Hepatic stellate cell (primary cell): ENCODE measurements at regions not wholly inside any gene's neighbourhood (a gene's known extent, or its start where the extent isn't known, plus 50 kb on each side); places are given as distances from the start of the nearest gene placed in this dataset.
"Not testable (repeated sequence)": the region's sequence is repeated elsewhere in the genome, so short reads cannot be mapped to it uniquely, and the experiment has no call there.

Source experiments
- DNase-seq: peaks from one replicate; pipeline ENCODE4 v3.0.0; 2011; ENCODE audit warnings: low spot score

GRCh38 chr13:64684685-64685431 lies 2545.3 kb downstream of the PCDH9 start:
- DNase-seq: no peak

- DNase-seq: no peak
Measured at GRCh38 chr13:64684108-64684507, 2546.0 kb downstream of the PCDH9 start.

- no peak for DNase-seq
Measured at GRCh38 chr13:64680739-64681138, 2549.4 kb downstream of the PCDH9 start.

- DNase-seq: peak; percentile 1
Measured at GRCh38 chr13:64675255-64675892, 2554.8 kb downstream of the PCDH9 start.

DNA sequence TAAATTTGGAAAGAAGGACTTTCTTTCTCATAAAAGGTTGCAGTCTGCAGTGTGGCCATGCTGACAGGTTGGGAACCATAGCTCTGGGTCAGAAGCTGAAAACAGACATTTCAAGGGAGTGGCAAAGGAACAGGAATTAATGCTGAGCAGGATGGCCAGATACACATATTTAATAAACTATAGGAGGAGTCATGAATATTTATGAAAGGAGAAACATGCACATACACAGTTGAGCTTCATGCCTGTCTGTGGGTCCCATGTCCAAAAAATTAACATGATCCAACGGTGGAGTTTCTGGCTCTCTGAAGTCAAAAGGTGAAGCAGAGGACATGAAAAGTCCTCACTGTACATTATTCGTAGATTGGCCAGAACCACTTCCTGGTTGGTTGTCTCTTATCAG lies 2556.0 kb downstream of the PCDH9 start:
- DNase-seq: no peak

DNA sequence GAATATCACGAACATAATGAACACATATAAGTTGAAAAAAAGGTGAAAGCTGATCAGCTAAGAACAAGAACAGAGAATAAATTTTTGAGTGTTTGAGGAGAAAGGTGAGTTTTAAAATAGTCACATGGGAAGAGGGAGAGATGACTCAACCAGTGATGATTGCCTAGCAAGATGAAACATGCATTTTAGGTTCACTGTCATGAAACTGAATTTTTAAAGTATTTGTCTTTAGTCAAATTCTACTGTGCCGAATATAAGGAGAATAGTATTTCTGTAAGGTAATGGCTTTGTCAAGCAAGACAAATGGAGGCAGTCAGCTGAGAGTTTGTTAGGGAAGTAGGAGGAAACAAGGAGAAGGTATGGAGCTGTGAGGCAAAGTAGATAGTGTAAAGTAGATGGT lies 2557.4 kb downstream of the PCDH9 start:
- DNase-seq: no peak

DNA sequence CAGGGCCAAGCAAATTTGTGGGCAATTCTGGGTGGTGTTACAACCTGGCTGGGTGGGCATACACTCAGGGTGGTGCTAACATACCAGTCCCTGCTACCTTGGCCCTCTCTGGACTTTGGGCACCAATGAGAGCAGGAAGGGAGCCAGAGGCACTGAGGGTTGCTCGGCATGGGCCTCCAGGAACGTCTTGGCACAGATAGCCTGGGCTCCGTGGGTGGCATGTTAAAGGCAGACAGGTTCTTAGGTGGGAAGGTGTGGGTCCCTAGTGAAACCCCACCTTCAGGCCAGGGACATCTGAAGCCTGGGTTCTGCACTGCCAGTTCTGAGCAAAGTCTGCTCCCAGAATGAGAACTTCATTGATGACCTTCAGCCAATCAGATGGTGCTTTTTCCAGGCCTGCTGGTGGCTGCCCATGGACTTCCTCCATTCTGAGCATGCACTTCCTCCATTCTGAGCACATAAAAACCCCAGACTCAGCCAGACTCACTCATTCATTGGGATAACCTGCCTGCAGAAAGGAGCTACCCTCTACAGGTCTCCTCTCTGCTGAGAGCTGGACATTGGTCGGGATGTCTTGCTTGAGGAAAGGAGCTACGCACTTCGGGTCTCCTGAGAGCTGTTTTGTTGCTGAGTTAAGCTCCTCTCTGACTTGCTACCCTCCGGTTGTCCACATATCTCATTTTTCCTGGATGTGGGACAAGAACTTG lies 2567.1 kb downstream of the PCDH9 start:
- no peak for DNase-seq

DNA sequence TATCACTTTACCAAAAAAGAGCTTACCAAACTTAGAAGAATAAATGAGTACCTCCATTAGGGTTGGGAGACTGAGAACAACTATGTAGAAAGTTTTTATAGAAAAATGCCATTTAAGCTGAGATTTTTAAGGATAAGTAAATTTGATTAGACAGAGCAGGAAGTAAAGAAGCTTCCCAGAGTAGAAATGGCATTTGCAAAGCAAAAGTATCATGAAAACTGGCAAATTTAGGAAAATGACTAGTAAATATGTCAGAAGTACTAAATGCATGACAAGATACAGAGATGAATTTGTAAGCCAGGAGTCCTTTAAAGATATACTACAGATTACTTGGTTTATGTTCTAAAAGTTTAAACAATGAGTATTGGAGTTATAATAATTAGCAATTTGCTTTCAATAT lies 2581.8 kb downstream of the PCDH9 start:
- DNase-seq: no peak

DNA sequence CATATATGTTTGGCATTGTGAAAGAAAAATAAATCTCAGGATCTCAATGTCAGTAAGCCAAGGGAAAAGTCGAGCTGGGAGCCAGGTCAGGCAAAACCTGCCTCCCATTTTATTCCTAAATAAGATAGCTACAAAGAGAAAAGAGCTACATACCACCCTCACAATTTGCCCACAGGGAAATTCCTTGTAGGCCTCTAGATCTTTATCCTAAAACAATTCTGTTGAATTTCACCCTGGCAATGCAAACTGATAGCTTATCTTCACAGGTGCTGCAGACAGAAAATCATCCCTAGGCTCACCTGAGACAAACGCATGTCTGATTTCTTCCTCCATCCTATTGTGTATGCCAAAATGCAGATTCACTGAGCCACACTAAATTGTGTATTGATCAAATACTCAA lies 2587.1 kb downstream of the PCDH9 start:
- DNase-seq: no peak

DNA sequence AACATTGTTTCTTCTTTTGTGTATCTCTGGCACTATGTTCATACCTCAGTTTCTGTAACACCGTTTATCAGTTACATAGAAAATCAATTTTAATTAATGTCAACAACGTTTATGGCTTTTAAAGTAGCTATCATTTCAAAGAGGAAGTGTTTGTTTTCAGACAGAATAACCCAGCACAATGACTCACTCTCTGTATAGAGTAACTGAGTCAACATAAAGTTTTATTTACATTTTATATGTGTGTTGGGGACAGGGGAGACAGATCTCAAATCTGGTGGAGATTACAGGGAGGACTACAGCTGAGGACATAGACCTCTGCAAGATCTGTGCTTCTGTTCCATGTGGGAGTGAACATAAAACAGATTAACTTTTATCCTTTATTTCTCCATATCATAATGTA lies 2590.1 kb downstream of the PCDH9 start:
- no peak for DNase-seq

DNA sequence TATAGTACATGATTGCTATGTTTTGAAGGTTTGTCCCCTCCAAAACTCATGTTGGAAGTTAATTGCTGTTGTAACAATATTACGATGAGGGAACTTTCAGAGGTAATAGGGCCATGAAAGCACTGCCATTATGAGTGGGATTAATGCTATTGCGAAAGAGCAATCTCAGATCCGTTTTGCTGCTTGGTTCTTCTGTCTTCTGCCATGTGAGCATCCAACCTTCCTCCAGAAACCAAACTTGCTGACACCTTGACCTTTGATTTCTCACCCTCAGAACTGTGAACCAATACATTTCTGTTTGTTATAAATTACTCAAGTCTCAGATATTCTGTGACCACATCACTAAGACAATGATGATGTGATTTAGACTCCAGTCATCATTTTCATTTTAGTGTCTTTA lies 2590.9 kb downstream of the PCDH9 start:
- no peak for DNase-seq

- DNase-seq: no peak
Measured at GRCh38 chr13:64633948-64634347, 2596.2 kb downstream of the PCDH9 start.

GRCh38 chr13:64627654-64628053 lies 2602.5 kb downstream of the PCDH9 start:
- DNase-seq: no peak

DNA sequence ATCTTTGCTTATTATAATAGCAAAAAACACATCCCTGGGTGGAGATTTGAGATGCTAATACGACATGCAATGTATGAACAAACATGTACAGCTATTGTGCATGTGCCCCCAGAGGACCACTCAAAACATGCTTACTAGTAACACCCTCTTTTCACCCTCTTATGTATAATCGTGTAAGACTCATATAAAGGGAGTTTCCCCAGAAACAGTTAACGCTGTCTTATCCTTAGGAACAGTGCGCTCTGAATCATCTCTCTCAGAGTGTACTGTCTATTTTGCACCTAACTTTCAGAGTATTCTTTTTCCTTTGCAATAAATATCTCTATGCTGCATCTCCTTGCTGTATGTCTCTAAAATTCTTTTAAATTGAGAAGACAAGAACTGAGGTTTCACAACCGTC lies 2604.0 kb downstream of the PCDH9 start:
- DNase-seq: no peak

DNA sequence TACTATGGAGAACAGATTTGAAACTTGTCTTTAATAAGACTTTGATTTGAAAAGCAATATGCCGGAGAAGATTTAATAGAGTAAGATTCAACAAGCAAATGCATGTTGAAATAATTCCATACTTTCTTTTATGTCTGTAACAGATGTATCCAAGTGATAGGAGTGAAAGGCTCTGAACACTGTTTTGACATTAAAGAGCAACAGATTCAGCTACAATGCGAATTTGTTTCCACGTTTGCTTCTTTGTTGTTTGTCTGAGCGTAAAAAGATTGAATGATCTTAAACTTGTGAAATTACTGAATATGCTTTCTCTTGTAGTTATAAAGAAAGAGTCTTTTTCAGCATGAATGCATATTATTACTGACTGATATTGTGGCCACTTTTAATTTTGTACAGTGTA lies 2612.9 kb downstream of the PCDH9 start:
- no peak for DNase-seq

GRCh38 chr13:64591971-64592370 lies 2638.2 kb downstream of the PCDH9 start:
- DNase-seq: no peak

- no peak for DNase-seq
Measured at GRCh38 chr13:64579331-64579730, 2650.8 kb downstream of the PCDH9 start.

DNA sequence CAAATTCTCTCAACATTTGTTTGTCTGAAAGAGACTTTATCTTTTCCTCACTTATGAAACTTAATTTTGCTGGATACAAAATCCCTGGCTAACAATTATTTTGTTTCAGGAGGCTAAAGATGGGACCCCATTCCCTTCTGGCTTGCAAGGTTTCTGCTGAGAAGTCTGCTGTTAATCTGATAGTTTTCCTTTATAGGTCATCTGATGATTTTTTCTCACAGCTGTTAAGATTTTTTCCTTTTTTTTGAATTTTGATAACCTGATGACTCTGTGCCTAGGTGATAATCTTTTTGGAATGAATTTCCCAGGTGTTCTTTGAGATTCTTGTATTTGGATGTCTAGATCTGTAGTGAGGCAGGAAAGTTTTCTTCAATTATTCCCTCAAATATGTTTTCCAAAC lies 2661.4 kb downstream of the PCDH9 start:
- no peak for DNase-seq

DNA sequence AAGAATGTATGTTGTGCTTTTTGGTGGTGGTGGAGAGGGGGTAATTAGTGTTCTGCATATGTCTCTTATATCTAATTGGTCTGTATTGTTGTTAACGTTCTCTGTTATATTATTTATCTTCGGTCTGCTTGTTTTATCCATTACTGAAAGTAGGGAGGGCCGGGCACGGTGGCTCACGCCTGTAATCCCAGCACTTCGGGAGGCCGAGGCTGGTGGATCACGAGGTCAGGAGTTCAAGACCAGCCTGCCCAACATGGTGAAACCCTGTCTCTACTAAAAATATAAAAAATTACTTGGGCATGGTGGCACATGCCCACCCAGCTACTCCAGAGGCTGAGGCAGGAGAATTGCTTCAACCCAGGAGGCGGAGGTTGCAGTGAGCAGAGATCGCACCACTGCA lies 2672.1 kb downstream of the PCDH9 start:
- not testable (repeated sequence) for DNase-seq

DNA sequence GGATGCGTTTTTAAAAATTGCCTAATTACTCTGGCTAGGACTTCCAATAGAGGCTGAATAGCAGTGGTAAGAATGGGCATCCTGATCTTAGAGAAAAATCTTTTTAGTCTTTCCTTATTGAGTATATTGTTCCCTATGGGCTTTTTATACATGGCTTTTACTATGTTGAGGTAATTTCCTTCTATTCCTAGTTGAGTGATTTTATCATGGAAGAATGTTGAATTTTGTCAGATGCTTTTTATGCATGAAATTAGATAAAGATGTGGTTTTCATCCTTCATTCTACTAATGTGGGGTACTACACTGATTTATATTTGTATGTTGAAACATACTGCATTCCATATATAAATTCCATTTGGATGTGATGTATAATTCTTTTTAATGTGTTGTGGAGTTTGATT lies 2673.8 kb downstream of the PCDH9 start:
- no peak for DNase-seq

DNA sequence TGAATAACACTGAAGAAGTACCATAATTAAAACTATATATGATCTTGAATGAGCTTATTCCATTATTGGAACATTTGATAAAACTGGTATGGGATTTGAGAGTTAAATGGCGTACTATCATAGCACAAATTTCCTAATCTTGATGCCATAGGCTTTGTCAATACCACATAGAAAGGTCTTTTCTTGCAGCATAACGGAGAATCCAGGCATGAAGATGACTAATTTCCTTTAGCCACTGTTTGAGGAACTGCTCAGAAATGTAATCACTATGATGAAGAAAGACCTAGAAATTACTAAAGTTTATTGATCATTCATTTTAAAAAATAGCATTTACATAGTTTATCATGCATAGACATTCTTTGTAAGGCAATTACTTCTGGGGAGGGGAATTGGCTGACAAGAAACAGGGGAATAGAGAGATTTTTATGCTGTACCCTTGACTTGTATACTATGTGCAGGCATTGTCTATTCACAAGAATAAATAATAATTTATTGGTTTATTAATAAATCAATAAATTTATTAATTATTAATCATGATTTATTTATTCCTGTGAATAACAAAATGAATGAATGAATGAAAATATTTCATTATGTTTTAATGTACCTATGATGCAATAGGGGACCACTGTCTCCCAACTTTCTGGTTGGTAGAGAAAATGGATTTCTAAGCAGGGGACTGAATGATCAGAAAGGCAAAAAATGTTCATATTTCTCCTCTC lies 2676.6 kb downstream of the PCDH9 start:
- DNase-seq: no peak

DNA sequence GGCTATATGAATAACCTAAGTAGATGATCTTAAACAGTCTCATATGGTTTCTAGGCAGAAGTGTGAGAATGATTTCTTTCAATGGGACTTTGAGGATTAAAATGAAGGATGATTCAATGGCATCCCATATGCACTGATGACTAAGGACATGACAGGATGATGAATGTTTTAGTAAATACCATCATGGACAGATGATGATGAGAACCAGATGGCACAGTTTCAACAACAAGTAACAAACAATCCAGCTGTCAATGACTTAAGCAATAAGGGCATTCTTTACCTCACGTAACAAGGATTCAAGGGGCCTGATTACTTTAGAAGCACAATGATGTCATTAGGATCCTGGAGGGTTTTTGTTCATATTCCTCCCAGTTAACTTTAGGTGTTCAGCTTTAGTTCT lies 2678.4 kb downstream of the PCDH9 start:
- no peak for DNase-seq

DNA sequence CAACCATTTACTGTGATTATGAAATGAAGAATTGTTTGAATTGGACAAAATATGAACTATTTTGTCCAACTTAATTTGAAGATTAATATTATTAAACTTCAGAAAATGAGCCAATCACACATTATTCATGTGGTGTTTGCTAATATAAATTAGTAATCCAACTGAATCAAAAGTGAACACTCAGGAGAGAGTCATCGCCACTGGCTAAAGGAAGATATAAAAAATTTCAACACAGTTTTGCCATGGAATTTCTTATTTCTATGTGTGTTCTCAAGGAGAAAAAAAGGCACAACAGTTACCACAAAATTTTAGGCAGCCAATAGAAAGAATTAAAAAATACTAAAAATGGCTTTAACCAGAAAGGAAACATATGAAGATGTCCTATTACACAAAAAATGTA lies 2683.8 kb downstream of the PCDH9 start:
- DNase-seq: no peak
